HG02970 (cell line): ENCODE measurements at regions not wholly inside any gene's neighbourhood (a gene's known extent, or its start where the extent isn't known, plus 50 kb on each side); places are given as distances from the start of the nearest gene placed in this dataset.

Experiments used
- ATAC-seq: cut with Tn5 transposase; IDR thresholded peaks from one replicate; pipeline ENCODE4 v1.9.1; 2021; ENCODE audit warnings: mild to moderate bottlenecking, moderate library complexity, moderate number of reproducible peaks; ENCODE audit not compliant: unreplicated experiment, low FRiP score

DNA sequence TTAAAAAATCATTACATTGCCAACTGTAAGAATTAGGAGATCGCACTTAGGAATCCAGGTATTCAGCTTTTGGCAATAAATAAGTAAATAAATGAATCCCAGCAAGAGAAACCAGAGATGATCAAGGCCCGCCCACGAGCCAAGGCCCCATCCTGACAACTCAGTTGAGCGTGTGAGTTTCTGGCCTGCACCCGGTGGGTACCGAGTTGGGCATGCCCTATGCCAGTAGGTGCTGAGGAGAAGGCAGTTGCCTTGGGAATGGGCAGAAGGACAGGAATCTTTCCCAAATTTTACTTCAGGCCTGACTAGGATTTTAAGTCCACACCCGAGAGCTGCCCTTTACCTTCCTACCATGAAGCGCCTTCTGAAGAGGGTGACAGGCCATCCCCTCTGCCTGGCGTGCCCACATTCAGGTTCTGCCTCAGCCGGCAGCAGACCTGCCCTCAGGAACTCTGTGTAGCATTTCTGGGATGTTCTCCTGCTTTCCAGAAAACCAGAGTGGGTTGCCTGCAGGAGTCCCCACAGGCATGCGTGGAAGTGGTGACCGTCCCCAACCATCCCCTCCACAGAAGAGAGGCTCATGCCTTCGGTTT is 99.3 kb upstream of the ALDH1A3 start:
- no peak for ATAC-seq

DNA sequence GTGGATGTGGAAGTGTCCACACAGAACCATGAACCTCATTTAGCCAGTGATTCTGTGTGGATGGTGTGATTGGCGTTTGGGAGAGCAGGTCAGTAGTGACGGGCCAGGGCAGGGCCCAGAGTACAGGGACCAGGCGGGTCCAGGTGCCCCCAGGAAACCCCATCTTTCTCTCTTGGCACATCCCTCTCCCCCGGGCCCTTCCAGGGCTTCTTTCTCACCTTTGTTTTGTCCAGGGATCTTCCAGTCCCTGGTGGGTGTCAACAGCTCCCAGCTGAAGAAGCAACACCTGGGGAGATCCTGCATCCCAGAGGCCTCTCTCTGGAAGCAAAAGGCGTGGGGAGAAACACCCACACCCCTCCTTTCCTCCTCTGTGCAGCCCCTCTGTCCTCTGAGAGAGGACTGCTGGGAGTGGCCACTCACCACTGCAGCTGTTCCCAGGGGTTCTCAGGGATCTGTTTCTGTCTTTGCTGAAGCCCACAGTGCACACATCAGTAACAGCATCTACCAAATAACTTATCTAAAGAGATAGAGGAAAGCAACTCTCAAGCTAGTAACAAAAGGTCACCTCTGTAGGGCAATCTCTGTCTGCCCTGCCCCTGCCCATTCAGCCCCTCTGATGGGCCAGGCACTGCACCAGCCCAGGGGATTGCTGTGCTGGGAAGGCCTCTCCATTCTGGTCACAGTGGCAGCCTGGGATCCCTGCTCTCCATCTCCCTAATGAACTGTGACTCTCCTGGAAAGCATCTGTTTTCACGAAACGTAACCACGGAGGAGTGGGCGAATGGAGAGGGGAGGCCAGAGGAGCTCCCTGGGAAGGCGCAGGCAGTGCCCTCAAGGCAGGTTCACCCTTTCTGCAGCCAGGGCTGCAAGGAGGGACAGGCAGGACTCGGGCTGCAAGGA is 98.3 kb upstream of the ALDH1A3 start:
- no peak for ATAC-seq

DNA sequence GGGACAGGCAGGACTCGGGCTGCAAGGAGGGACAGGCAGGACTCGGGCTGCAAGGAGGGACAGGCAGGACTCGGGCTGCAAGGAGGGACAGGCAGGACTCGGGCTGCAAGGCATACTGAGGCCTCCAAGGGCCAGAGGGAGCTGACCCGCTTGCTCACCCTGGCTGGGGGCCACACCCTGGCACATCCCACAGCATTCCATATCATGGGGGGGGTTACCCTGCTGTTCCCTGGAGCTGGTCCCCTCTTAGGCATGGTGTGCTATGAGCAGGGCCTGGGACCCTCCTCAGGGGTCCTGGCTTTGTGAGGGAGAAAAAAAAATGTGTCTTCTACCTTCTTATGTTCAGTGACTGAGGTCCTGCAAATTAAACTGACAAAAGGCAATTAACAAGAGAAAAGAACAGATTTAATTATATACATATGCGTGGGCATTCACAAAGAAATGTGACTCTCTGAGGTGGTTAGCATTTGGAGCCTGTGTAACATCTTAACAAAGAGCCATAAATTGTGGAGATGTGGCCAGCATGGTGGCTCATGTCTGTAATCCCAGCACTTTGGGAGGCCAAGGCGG is 97.6 kb upstream of the ALDH1A3 start:
- no peak for ATAC-seq

DNA sequence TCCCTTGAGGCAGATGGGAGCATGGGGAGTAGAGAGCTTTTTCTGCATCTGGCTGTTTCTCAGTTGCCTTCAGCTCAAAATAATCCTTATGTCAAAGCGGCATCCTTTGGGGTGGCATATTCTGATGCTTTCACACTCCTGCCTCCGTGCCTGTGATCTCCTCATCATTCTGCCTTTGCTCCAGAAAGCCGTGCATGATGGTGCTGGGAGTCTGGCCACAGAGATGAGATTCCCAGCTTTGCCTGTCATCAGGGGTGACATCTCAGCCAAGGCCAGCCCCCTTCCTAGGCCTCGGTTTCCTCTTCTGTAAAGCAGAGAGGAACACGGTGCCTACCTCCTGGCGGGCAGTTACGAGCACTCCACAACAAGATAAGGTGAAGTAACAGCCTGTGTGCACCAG is 96.3 kb upstream of the ALDH1A3 start:
- no peak for ATAC-seq

DNA sequence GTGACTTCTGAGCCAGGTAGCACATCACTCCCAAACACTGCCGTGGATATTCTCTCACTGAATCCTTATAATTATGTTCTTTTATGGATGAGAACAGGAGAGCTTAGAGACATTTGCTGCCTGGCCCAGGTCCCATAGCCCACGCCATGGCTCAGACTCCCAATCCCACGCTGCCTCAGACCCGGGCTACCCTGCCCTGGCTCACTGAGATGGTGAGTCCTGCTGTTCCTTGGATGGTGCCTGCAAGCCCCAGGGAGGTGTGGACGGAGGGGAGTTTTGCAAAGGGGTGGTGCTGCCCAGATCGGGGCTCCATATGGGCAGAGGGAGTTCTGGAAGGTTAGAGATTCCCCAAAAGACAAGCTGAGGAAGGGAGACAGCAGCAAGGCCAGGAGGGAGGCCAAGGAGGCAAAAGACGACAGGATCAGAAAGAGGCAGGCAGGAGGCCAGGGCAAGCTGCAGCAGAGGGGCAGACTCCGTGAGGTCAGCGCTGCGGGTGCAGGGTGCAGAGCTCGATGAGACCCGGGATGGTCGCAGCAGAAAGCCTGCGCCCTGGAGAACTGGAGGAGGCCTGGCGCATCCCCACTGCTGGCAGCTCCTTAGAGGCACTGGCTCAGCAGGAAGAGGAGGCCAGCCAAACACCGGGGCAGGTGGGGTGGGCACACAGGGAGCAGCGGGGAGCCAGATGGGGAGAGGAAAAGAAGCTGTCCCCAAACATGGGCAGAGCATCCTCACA is 95.7 kb upstream of the ALDH1A3 start:
- ATAC-seq: no peak

DNA sequence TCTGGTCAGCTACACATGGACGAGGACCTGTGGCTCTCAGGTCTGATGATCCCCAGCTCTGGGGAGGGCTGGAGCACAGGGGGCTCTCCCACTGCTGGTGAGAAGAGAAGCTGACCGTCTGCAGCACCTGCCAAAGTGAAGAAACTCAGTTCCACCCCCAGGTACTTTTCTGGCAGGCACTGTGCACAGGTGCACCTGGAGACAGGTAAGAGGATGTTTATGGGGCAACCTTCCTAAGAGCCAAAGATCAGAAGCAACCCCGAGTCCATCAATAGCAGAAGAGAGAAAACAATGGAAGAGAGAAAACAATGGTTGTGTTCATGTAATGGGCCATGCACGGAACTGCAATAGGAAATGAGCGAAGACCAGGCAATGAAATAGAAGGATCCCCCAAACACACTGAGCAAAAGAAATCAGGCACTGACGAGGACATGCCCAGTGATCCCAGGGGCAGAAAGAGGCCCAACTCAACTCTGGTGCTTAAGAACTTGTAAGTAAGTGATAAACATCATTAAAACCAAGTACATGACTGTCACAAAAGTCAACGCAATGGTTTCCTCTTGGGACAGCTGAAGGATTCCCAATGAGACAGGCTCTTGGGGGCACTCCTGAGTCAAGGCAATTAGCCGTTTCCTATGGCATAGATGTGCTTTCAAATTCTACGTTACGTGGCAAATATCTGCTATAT is 95.0 kb upstream of the ALDH1A3 start:
- ATAC-seq: no peak

DNA sequence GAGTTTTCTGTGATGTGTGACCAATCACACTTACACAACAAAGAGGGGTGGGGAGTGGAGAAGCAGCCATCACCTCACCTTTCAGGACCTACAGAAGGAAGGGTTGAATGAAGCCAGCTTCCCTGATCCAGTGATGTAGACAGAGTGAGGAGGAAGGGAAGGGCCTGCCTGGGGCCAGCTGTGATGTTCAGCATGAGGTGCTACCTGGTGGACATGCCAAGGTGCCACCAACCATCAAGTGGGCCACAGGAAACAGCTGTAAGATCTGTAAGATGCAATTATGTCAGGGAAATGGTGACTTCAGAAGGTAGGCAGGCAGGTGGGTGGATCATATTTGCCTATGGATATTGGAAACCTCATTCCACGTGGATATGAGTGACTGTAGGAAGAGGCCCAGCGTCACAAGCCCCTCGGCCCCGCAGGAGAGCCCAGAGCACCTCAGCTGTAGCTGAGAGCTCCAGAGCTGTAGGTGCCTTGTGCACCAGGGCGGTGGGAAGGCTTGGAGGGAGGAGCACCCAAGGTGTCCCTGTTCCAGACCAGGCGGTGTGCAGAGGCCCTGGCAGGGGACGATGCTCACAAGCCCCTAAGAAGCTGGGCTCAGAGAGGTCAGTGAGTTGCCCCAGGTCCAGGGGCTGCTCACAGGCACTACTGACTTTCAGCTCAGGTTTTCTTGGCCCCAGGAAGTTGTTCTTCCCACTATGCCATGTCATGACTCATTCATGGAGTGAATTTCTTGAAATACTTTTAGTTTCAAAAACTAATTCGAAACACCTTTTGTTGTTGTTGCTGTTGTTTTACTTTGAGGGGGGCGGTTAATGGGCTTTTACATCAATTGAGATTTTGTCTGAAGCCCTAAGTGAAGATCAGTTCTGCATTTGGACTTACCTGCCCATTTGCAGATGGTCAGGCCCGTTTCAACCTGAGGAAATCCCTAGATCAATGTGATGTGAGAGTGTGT is 94.2 kb upstream of the ALDH1A3 start:
- no peak for ATAC-seq

DNA sequence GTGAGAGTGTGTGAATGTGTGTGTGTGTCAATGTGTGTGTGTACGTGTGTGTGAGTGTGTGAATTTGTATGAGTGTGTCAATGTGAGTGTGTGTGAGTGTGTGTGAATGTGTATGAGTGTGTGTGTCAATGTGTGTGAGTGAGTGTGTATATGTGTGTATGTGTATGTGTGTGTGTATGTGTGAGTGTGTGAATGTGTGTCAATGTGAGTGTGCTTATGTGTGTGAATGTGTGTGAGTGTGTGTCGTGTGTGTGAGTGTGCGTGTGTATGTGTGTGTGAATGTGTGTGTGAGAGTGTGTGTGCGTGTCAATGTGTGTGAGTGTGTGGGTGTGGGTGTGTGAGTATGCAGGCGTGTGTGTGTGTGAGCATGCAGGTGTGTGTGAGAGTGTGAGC is 93.5 kb upstream of the ALDH1A3 start:
- no peak for ATAC-seq

DNA sequence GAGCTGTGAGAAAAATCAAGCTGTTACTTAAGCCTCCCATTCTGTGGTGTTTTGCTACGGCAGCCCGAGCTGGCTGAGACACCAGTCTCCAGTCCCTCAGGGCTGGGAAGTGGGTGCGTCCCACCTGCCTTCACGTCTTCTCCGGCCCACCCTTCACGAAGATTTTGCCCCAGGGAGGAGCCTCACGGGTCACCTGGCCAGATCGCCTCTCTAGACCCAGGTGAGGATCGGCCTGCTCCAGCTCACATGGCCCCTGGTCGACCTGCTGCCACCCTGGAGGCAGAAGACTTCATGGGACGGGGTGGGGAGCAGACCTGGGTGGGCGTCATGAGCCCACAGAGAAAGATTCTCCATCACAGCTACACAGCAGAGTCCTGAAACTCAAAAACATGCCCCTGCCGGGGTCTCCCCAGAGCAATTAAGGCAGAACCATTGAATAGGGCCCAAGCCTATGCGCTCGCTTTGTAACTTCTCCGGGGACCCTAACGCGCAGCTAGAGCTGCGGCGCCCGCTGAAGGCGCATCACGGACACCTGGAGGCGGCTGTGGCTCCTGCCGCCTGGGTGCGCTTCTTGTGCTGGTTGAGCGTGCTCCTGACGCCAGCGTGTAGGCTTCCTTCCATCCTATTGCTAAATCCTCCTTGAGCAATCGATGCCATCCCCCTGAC is 92.6 kb upstream of the ALDH1A3 start:
- ATAC-seq: no peak

DNA sequence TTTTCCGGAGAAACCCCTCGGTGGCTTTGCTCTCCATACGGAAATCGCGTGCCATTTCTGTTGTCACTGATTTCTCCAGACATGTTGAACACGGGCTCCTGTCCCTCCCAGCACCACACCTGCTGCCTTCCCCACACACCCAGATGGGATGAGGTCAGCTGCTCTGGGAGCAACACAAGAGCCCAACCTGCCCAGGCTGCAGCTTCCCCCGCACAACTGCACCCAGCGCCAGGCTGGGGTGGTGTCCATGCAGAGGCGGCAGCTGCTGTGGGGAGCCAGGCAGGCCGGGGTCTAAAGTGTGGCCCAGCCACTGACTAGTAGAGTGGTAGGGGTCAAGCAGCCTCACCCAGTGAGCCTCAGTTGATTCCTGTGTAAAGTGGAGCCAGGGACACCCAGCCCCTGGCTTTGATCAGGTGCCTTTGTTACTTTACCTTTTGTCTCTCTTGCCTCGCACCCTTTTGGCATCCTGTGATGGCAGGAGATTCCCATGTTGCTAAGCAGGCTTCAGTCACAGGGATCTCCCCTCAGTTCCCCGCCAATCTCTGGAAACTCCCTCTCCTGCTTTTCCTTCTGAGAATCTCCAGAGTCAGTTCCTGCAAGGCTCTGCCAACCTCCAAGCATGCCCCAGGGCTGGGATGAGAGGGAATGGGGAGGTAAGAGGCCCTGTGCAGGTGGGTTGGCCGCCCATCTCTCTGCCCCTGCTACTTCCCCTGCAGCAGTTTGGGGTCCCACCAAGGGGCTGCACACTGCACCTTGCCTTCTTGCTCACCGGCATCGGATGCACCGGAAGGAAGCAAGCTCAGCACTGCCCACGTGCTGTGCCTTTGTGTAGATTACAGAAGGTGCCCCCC is 91.8 kb upstream of the ALDH1A3 start:
- no peak for ATAC-seq

DNA sequence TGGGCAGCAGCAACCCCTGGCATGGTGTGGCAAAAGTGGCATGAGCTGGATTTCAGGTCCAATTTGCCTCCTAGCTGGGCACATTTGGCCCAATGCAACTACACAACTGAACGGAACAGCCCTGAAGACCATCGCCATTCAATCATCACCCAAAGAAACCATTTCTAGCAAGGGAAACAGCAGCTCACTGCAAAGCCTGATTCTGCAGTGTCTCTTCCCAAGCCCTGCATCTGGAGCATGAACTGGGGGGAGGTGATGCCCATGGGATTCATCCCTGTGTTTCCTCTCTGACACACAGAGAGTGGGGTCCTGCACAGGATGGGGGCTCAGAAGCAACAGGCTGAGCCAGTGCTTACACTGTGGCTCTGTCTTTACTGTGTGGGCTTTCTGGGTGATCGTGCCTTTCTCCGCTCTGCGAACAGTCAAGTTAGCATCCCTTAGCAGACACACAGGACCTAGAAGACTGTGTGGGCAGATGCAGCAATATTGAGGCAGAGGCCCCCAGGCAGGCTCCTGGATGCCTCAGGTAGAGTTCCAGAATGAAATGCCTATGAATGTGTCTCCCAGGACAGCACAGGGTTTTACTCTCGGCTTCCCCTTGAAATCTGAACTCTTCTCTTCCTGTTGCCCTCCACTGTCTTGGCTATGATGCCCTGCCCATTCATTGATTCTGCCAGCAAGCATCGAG is 91.1 kb upstream of the ALDH1A3 start:
- no peak for ATAC-seq

DNA sequence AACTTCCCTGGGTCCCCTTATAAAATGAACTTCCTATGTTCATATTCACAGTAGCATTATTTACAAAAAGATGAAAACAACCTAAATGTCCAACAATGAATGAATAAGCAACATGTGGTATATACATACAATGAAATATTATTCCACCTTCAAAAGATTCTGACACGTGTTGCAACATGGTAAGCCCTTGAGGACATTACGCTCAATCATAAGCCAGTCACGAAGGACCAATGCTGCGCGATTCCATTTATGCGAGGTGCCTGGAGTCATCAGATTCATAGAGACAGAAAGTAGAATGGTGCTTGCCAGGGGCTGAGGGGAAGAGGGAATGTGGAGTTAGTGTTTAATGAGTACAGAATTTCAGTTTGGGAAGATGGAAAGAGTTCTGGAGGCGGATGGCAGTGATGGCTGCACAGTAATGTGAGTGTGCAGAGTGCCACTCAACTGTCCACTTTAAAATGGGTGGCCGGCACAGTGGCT is 88.8 kb upstream of the ALDH1A3 start:
- no peak for ATAC-seq

DNA sequence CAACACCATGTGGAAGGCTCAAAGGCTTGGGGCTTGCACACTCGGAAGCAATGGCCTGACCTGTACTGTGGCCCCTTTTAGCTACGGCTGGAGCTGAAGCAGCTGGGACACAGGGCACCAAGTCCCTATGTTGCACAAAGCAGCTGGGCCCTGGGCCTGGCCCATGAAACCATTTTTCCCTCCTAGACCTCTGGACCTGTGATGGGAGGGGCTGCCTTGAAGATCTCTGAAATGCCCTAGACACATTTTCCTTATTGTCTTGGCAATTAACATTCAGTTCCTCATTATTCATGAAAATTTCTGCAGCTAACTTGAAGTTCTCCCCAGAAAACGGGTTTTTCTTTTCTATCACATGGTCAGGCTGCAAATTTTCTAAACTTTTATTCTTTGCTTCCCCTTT is 85.6 kb upstream of the ALDH1A3 start:
- ATAC-seq: no peak

DNA sequence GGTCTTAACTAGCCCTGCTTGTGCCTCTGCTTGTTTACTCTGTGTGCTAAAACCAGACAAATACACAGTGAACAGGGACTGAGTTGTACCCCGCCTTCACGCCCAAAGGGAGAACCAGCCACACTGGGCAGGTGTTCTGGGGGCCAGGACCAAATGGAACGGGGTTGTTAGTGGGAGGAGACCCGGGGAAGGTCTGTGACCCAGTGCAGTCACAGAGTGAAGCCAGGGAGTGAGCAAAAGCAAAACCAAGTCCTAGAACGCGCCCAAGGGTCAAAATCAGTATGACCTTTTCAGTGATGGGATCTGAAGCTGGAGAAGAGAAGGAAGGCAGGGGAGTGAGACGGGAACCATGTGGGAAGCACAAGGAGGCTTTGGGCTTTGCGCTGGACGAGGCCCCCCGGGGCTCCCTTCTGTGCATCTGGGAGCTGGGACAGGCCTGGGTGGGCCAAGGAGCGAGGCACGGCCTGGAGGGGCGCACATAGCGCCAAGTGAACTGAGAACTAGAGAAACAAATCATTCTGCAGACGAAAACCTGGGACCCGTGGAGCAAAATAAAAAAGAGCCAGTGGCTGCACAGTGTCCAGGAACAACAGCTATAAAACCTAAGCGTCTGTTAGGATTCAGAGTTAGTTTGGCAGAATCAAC is 78.3 kb upstream of the ALDH1A3 start:
- ATAC-seq: no peak

DNA sequence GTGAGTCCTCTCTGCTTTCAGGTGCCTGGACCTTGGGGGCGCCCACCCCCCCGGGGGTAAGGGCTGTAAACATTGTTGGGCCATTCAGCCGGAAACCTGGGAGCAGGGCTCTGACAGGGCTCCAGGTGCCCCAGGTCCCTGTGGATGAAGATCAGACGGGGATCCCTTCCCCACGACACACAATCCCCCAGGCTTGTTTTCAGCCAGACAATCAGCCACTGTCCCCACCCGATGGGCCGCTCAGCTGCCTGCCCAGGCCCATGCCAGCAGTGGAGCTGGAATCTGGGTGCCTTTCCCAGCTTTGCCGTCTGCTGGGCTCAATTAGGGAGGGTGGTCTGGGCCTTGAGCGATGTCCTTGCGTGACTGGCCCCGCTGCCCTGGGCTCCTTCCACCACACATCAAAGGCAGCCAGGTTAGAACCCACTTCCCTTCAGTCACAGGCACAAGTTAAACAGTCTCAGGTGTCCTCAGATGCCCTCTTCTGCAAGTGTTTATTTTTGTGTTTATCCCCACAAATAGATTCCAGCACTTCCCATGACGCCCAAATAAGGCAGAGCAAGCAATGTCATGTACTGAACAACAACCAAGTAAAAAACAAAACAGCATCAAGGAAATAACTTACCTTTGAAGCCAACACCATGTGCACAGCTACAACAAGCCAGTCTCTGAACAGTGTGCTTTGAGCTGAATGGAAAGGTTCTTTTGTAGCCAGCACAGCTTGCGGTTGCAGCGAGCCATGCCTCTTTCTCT is 77.0 kb upstream of the ALDH1A3 start:
- ATAC-seq: no peak

DNA sequence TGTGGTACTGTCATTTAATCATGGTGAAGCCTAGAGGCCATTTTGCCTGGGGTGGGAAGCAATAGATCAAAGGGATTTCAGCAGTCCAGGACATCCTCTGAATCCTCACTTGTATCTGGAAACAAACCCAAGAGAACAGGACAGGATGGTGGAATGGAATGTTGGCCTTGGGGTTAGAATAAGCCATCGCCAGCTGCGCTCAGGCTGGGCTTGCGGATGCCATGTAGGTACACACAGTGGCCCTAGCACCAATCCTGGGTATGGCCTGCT is 76.5 kb upstream of the ALDH1A3 start:
- no peak for ATAC-seq
